SK-N-MC (cell line): ENCODE measurements at regions not wholly inside any gene's neighbourhood (a gene's known extent, or its start where the extent isn't known, plus 50 kb on each side); places are given as distances from the start of the nearest gene placed in this dataset.

Source experiments
- DNase-seq: peaks from one replicate; pipeline ENCODE4 v3.0.0-alpha.2; 2011; ENCODE audit warnings: low read depth, low spot score
- H3K27ac ChIP-seq: fragments of 200-600 bp; sonication (generic); 2 replicates; pipeline ENCODE4 v1.5.1; 2016; ENCODE audit warnings: mixed run types
- H3K36me3 ChIP-seq: fragments of 200-600 bp; sonication (generic); 2 replicates; pipeline ENCODE4 v1.6.1; 2017; ENCODE audit warnings: antibody characterized with exemption, low read length, mixed read lengths; ENCODE audit not compliant: insufficient read depth
- H3K4me3 ChIP-seq: fragments of 200-600 bp; sonication (generic); 2 replicates; pipeline ENCODE4 v1.5.1; 2016
- H3K9ac ChIP-seq: fragments of 200-600 bp; sonication (generic); 2 replicates; pipeline ENCODE4 v1.8.0; 2017; ENCODE audit warnings: mixed run types, mixed read lengths; ENCODE audit not compliant: insufficient read length
- H3K9me3 ChIP-seq: fragments of 200-600 bp; sonication (generic); 2 replicates; pipeline ENCODE4 v1.6.1; 2017; ENCODE audit warnings: low read depth, mild to moderate bottlenecking, antibody characterized with exemption, low read length, moderate library complexity, mixed read lengths
- EZH2 ChIP-seq: fragments of 200-600 bp; sonication (generic); IDR thresholded peaks from one replicate; pipeline ENCODE4 v1.6.1; 2017; ENCODE audit warnings: antibody characterized with exemption
- FOXP2 ChIP-seq: optimal IDR thresholded peaks from 2 replicates; pipeline ENCODE3; 2011; ENCODE audit warnings: mild to moderate bottlenecking, moderate library complexity; ENCODE audit not compliant: insufficient read depth; ENCODE audit errors: extremely low read length, control extremely low read depth
- POLR2AphosphoS5 ChIP-seq: IDR thresholded peaks from 2 replicates; pipeline ENCODE4 v1.6.1; 2012; ENCODE audit warnings: mild to moderate bottlenecking, low read depth, low read length, borderline replicate concordance

GRCh38 chr4:57282933-57283310 lies 172.7 kb upstream of the IGFBP7 start:
- Histone ChIP-seq H3K27ac (no peak overlapping the region), H3K9ac (no peak overlapping the region), H3K9me3 (no peaks in the 10 kb centered on the region), H3K36me3 (no peaks in the 10 kb centered on the region), H3K4me3 (no peak overlapping the region)
- TF ChIP-seq FOXP2 = no peak
- TF ChIP-seq POLR2AphosphoS5 = no peak
- TF ChIP-seq EZH2 = no peak
- no peak for DNase-seq

DNA sequence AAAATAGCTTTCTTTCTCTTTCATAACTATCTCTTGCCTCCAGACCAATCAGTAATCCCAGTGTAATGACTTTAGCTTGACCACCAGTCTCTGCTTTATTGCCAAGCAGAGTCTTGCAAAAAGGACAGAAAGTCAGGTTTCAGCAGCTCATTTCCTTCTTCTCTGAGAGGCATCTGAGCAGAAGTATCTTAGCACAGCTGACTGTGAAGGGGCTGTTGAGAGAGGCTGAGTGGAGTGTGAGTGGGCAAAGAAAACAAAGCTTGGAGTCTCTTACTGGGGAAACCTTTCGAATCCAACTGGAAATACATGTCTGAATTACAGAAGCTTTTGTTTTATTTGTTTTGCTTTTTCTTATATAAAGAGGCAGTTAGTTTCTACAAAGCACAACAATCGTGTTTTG lies 170.3 kb upstream of the IGFBP7 start:
- DNase-seq = no peak
- TF ChIP-seq POLR2AphosphoS5 (no peak), FOXP2 (no peak), EZH2 (no peak)
- no peak overlapping the region for H3K27ac ChIP-seq
- H3K4me3 ChIP-seq = no peak overlapping the region
- H3K36me3 ChIP-seq = no peaks in the 10 kb centered on the region
- no peaks in the 10 kb centered on the region for H3K9me3 ChIP-seq
- no peak overlapping the region for H3K9ac ChIP-seq

- no peak overlapping the region for H3K9ac ChIP-seq
- no peak overlapping the region for H3K27ac ChIP-seq
- H3K9me3 ChIP-seq = no peaks in the 10 kb centered on the region
- DNase-seq = no peak
- no peak overlapping the region for H3K4me3 ChIP-seq
- TF ChIP-seq EZH2 (no peak), FOXP2 (no peak), POLR2AphosphoS5 (no peak)
- no peaks in the 10 kb centered on the region for H3K36me3 ChIP-seq
These were observed 168.6 kb upstream of the IGFBP7 start for GRCh38 chr4:57278780-57279179.

DNA sequence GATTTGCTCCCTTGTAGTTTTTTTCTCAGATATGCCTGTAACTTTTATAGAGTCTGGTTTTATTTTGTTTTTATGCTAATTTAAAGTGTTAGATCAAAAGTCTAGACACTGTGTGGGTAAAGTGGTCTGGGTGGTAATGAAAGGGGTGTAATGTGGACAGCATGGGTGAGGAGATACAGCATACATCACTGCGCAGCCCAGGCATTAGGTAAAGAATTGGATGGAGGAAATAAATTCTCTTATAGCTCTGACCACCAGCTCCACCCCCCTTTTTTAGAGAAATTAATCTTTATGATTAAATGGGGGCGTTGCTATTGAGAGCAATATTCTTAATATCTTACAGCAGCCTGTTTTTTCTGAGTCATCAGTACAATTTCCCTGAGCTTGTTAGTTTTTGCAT lies 163.9 kb upstream of the IGFBP7 start:
- H3K4me3 ChIP-seq = no peak overlapping the region
- no peak overlapping the region for H3K9ac ChIP-seq
- no peak for TF ChIP-seq FOXP2
- no peak for TF ChIP-seq POLR2AphosphoS5
- TF ChIP-seq EZH2 = no peak
- H3K27ac ChIP-seq = no peak overlapping the region
- DNase-seq = no peak
- no peaks in the 10 kb centered on the region for H3K9me3 ChIP-seq
- no peaks in the 10 kb centered on the region for H3K36me3 ChIP-seq

- no peaks in the 10 kb centered on the region for H3K9me3 ChIP-seq
- no peak overlapping the region for H3K4me3 ChIP-seq
- H3K27ac ChIP-seq = no peak overlapping the region
- H3K9ac ChIP-seq = no peak overlapping the region
- H3K36me3 ChIP-seq = no peaks in the 10 kb centered on the region
- no peak for DNase-seq
- TF ChIP-seq EZH2 (no peak), FOXP2 (no peak)
These were observed 160.2 kb upstream of the IGFBP7 start for GRCh38 chr4:57270346-57270745.

DNA sequence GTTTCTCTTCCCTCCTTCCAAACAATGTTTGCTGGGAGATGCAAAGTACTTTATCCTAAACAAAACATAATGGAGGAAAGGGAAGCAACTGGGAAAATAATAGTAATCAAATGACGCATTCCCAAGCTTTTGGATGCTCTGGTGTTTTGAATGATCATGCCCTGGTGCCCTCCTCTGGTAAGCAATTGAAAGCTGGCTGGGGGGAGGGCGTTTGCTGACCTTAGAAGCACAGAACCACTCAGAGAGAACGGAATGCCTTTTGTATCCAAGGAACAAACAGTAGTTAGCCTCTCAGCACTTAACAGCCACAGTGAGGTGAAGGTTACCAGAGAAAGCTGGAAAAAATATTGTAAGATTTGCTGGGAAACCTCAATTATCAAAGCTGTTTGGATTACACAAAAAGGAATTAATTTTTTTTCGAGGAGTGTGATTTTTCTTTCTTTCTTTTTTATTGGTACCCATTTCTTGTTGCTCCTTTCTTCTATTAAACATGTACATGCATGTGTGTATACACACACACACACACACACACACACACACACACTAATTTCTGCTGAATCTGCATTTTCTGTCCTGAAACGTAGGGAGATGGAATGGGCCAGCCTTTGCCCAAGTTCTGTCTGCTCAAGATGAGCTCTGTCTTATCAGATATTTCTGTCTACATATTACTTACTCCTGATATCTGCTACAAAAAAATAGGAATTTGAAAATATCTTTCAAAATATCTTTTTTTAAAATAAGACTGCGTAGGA lies 155.8 kb upstream of the IGFBP7 start:
- H3K36me3 ChIP-seq = no peaks in the 10 kb centered on the region
- no peak overlapping the region for H3K9ac ChIP-seq
- H3K9me3 ChIP-seq = no peaks in the 10 kb centered on the region
- TF ChIP-seq EZH2 (no peak), POLR2AphosphoS5 (no peak), FOXP2 (no peak)
- no peak for DNase-seq
- no peak overlapping the region for H3K27ac ChIP-seq
- H3K4me3 ChIP-seq = no peak overlapping the region

DNA sequence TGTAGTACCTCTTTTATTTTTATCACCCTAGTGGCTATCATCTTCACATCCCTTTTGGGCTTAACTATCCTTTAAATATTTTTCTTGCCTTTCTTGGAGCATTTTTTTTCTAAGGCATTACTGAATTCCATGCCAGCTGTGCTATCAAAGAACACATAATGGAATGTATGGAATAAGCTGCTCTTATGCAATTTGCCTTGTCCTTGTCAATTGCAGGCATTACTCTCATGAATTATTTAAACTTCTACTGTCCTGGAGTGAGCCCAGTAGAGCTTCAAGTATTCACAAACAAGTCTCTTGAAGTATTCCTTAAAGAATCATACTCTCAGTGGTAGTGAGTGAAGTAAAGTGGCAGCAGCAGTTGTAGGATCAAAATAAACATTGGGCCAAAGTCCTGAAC lies 144.6 kb upstream of the IGFBP7 start:
- DNase-seq = no peak
- Histone ChIP-seq H3K4me3 (no peak overlapping the region), H3K9me3 (no peaks in the 10 kb centered on the region), H3K36me3 (no peaks in the 10 kb centered on the region), H3K9ac (no peak overlapping the region), H3K27ac (no peak overlapping the region)
- no peak for TF ChIP-seq FOXP2
- TF ChIP-seq POLR2AphosphoS5 = no peak
- no peak for TF ChIP-seq EZH2

GRCh38 chr4:57249083-57249482 lies 138.9 kb upstream of the IGFBP7 start:
- DNase-seq = no peak
- no peak for TF ChIP-seq FOXP2
- no peak for TF ChIP-seq EZH2
- no peak for TF ChIP-seq POLR2AphosphoS5
- no peaks in the 10 kb centered on the region for H3K9me3 ChIP-seq
- H3K4me3 ChIP-seq = no peak overlapping the region
- H3K27ac ChIP-seq = no peak overlapping the region
- H3K36me3 ChIP-seq = no peaks in the 10 kb centered on the region
- H3K9ac ChIP-seq = no peak overlapping the region

DNA sequence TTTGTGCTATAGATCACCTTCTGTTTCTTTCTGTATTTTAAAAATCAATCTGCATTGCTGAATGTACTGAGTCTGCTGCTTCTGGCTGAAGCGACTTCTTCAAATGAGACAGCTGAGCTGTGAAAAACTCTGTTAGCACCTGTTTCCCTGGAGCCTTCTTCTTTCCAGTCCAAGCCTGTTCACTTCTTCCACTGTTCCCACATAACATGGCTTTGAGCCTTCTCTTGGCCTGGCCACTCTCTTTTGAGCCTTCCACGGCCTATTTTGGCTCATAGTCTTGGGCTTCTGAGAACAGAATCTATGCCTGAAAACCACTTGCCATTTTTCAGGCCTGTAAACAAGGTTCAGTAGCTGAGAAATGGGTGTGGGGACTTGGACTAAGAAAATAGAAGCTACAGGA lies 132.9 kb upstream of the IGFBP7 start:
- H3K36me3 ChIP-seq = no peaks in the 10 kb centered on the region
- no peaks in the 10 kb centered on the region for H3K9me3 ChIP-seq
- no peak overlapping the region for H3K9ac ChIP-seq
- DNase-seq = no peak
- no peak for TF ChIP-seq EZH2
- TF ChIP-seq FOXP2 = no peak
- no peak for TF ChIP-seq POLR2AphosphoS5
- no peak overlapping the region for H3K27ac ChIP-seq
- H3K4me3 ChIP-seq = no peak overlapping the region
